HEK293 (cell line): ENCODE measurements at regions not wholly inside any gene's neighbourhood (a gene's known extent, or its start where the extent isn't known, plus 50 kb on each side); places are given as distances from the start of the nearest gene placed in this dataset.

Source experiments
- CTCF ChIA-PET: fragments of 350-600 bp; formaldehyde crosslinking; extraction: SDS; loops from one replicate; lab custom pipeline; 2021; ENCODE audit warnings: antibody characterized with exemption; lab: Yijun Ruan, JAX
- POLR2A ChIA-PET: fragments of 300-600 bp; formaldehyde crosslinking; extraction: SDS; loops from one replicate; lab custom pipeline; 2020; ENCODE audit warnings: antibody characterized with exemption, inconsistent platforms; lab: Yijun Ruan, JAX
- H3K27ac ChIP-seq: fragments of 200-500 bp; sonication (Bioruptor generic); 2 replicates; pipeline ENCODE4 v1.5.1; 2014; ENCODE audit warnings: low read depth, low read length, control low read depth, inconsistent platforms; ENCODE audit errors: extremely low read depth
- H3K36me3 ChIP-seq, 2 experiments: fragments of 200-500 bp in 1 of 2; sonication (Bioruptor generic) in 1 of 2; 1 replicate in 1 of 2; 2 replicates in 1 of 2; pipeline ENCODE4 v1.5.1; 2014 to 2017; ENCODE audit warnings: inconsistent platforms in 2 of 2, low read length in 2 of 2; ENCODE audit not compliant: control insufficient read depth in 2 of 2, insufficient read depth in 1 of 2
- H3K4me1 ChIP-seq: fragments of 200-500 bp; sonication (Bioruptor generic); 2 replicates; pipeline ENCODE4 v1.5.1; 2014; ENCODE audit warnings: mild to moderate bottlenecking, low read length, inconsistent platforms; ENCODE audit not compliant: control insufficient read depth, insufficient read depth
- H3K4me3 ChIP-seq: 2 replicates; pipeline ENCODE4 v1.5.1; 2011; ENCODE audit warnings: low read depth, mild to moderate bottlenecking, control low read depth, low read length, moderate library complexity
- H3K9me3 ChIP-seq: fragments of 200-500 bp; sonication (Bioruptor generic); 2 replicates; pipeline ENCODE4 v1.5.1; 2014; ENCODE audit warnings: low read depth, low read length, inconsistent platforms; ENCODE audit not compliant: control insufficient read depth, insufficient read depth
- FEZF1 ChIP-seq: fragments of 450-650 bp; formaldehyde crosslinking; IDR thresholded peaks from 2 replicates; pipeline ENCODE4 v1.5.1; 2016; ENCODE audit warnings: missing biosample characterization, missing genetic modification characterization
- KLF1 ChIP-seq: fragments of 450-650 bp; formaldehyde crosslinking; IDR thresholded peaks from 2 replicates; pipeline ENCODE4 v1.5.1; 2016; ENCODE audit warnings: missing biosample characterization, missing genetic modification characterization
- KLF9 ChIP-seq: fragments of 450-650 bp; formaldehyde crosslinking; IDR thresholded peaks from 2 replicates; pipeline ENCODE4 v1.5.1; 2016; ENCODE audit warnings: missing biosample characterization, missing genetic modification characterization, low read depth
- MEIS1 ChIP-seq: sonication (generic); formaldehyde crosslinking; IDR thresholded peaks from 2 replicates; pipeline ENCODE4 v1.8.1; 2022; ENCODE audit warnings: missing genetic modification reagents, mild to moderate bottlenecking, borderline replicate concordance
- WT1 ChIP-seq: fragments of 450-650 bp; formaldehyde crosslinking; IDR thresholded peaks from 2 replicates; pipeline ENCODE4 v1.5.1; 2016; ENCODE audit warnings: missing biosample characterization, missing genetic modification characterization
- ZBTB48 ChIP-seq: fragments of 450-650 bp; formaldehyde crosslinking; IDR thresholded peaks from 2 replicates; pipeline ENCODE4 v1.5.1; 2016; ENCODE audit warnings: missing biosample characterization, missing genetic modification characterization
- ZFP3 ChIP-seq: fragments of 450-650 bp; formaldehyde crosslinking; IDR thresholded peaks from 2 replicates; pipeline ENCODE4 v1.5.1; 2016; ENCODE audit warnings: low read depth, missing biosample characterization, missing genetic modification characterization
- ZFP41 ChIP-seq: fragments of 450-650 bp; formaldehyde crosslinking; IDR thresholded peaks from 2 replicates; pipeline ENCODE4 v1.5.1; 2016; ENCODE audit warnings: missing biosample characterization, missing genetic modification characterization, borderline replicate concordance
- ZIC2 ChIP-seq: fragments of 450-650 bp; formaldehyde crosslinking; IDR thresholded peaks from 2 replicates; pipeline ENCODE4 v1.5.1; 2016; ENCODE audit warnings: missing biosample characterization, missing genetic modification characterization
- ZNF10 ChIP-seq: fragments of 450-650 bp; formaldehyde crosslinking; IDR thresholded peaks from 2 replicates; pipeline ENCODE4 v1.5.1; 2017; ENCODE audit warnings: missing biosample characterization, missing genetic modification characterization
- ZNF121 ChIP-seq: fragments of 450-650 bp; formaldehyde crosslinking; IDR thresholded peaks from 2 replicates; pipeline ENCODE4 v1.5.1; 2016; ENCODE audit warnings: missing biosample characterization, missing genetic modification characterization
- ZNF132 ChIP-seq: fragments of 450-650 bp; formaldehyde crosslinking; IDR thresholded peaks from 2 replicates; pipeline ENCODE4 v1.5.1; 2017; ENCODE audit warnings: missing biosample characterization, missing genetic modification characterization, borderline replicate concordance
- ZNF155 ChIP-seq: fragments of 450-650 bp; formaldehyde crosslinking; IDR thresholded peaks from 2 replicates; pipeline ENCODE4 v1.5.1; 2016; ENCODE audit warnings: missing biosample characterization, missing genetic modification characterization
- ZNF175 ChIP-seq: fragments of 450-650 bp; formaldehyde crosslinking; IDR thresholded peaks from 2 replicates; pipeline ENCODE4 v1.5.1; 2016; ENCODE audit warnings: missing biosample characterization, missing genetic modification characterization
- ZNF239 ChIP-seq: fragments of 450-650 bp; formaldehyde crosslinking; IDR thresholded peaks from 2 replicates; pipeline ENCODE4 v1.5.1; 2016; ENCODE audit warnings: missing biosample characterization, missing genetic modification characterization
- ZNF311 ChIP-seq: fragments of 450-650 bp; formaldehyde crosslinking; IDR thresholded peaks from 2 replicates; pipeline ENCODE4 v1.5.1; 2017; ENCODE audit warnings: missing biosample characterization, missing genetic modification characterization, borderline replicate concordance
- ZNF350 ChIP-seq: fragments of 450-650 bp; formaldehyde crosslinking; IDR thresholded peaks from 2 replicates; pipeline ENCODE4 v1.5.0; 2017; ENCODE audit warnings: missing biosample characterization, mild to moderate bottlenecking, missing genetic modification characterization
- ZNF398 ChIP-seq: fragments of 450-650 bp; formaldehyde crosslinking; IDR thresholded peaks from 2 replicates; pipeline ENCODE4 v1.5.1; 2017; ENCODE audit warnings: missing biosample characterization, missing genetic modification characterization
- ZNF48 ChIP-seq: fragments of 450-650 bp; formaldehyde crosslinking; IDR thresholded peaks from 2 replicates; pipeline ENCODE4 v1.5.1; 2016; ENCODE audit warnings: missing biosample characterization, missing genetic modification characterization
- ZNF521 ChIP-seq: fragments of 450-650 bp; formaldehyde crosslinking; IDR thresholded peaks from 2 replicates; pipeline ENCODE4 v1.5.1; 2017; ENCODE audit warnings: missing biosample characterization, mild to moderate bottlenecking, missing genetic modification characterization
- ZNF621 ChIP-seq: fragments of 450-650 bp; formaldehyde crosslinking; IDR thresholded peaks from 2 replicates; pipeline ENCODE4 v1.5.1; 2017; ENCODE audit warnings: missing biosample characterization, missing genetic modification characterization
- ZNF658 ChIP-seq: fragments of 450-650 bp; formaldehyde crosslinking; IDR thresholded peaks from 2 replicates; pipeline ENCODE4; 2016; ENCODE audit warnings: missing biosample characterization, missing genetic modification characterization
- ZNF830 ChIP-seq: fragments of 450-650 bp; IDR thresholded peaks from 2 replicates; pipeline ENCODE4 v1.5.0; 2018; ENCODE audit warnings: missing biosample characterization, missing genetic modification characterization, low read depth, mild to moderate bottlenecking, moderate library complexity
- ZNF837 ChIP-seq: fragments of 450-650 bp; formaldehyde crosslinking; IDR thresholded peaks from 2 replicates; pipeline ENCODE4 v1.5.1; 2016; ENCODE audit warnings: missing biosample characterization, missing genetic modification characterization
- ZSCAN23 ChIP-seq: fragments of 450-650 bp; formaldehyde crosslinking; IDR thresholded peaks from 2 replicates; pipeline ENCODE4 v1.5.1; 2016; ENCODE audit warnings: missing biosample characterization, missing genetic modification characterization

GRCh38 chr1:116306102-116306501 is 66.9 kb upstream of the ATP1A1 start:
- Histone ChIP-seq H3K4me3 (no peak overlapping the region), H3K9me3 (no peaks in the 10 kb centered on the region), H3K27ac (no peak overlapping the region), H3K4me1 (no peaks in the 10 kb centered on the region), H3K36me3 (no peaks in the 10 kb centered on the region)
- TF ChIP-seq ZNF155 (tag by site-specific recombination) (no peak), ZFP41 (tag by site-specific recombination) (no peak), FEZF1 (tag by site-specific recombination) (no peak), ZNF132 (tag by site-specific recombination) (no peak), ZFP3 (no peak), ZNF48 (tag by site-specific recombination) (no peak), ZNF837 (tag by site-specific recombination) (no peak)
- ChIA-PET POLR2A (no interaction called here), CTCF (no interaction called here)

GRCh38 chr1:116306840-116307442 is 66.1 kb upstream of the ATP1A1 start:
- Histone ChIP-seq H3K4me3 (no peak overlapping the region), H3K9me3 (no peaks in the 10 kb centered on the region), H3K36me3 (no peaks in the 10 kb centered on the region), H3K27ac (no peak overlapping the region)
- POLR2A ChIA-PET, result no interaction called here
- CTCF ChIA-PET, result interaction anchor here (1.2 kb wide), 1 partner anchor 12 kb away, joined by 3 read pairs; no protein-coding TSS in a partner anchor
- no peak for TF ChIP-seq ZNF658 (tag by site-specific recombination)
- no peak for TF ChIP-seq KLF9 (tag by site-specific recombination)
- TF ChIP-seq ZNF155 (tag by site-specific recombination), result no peak
- TF ChIP-seq, all 188 proteins: peak for 0
- no peaks in the 10 kb centered on the region for H3K4me1 ChIP-seq

- CTCF ChIA-PET, result no interaction called here
- Histone ChIP-seq H3K27ac (no peak overlapping the region), H3K4me1 (no peaks in the 10 kb centered on the region), H3K4me3 (no peak overlapping the region), H3K9me3 (no peaks in the 10 kb centered on the region)
- TF ChIP-seq ZNF239 (no peak), ZSCAN23 (no peak), ZNF830 (tag by site-specific recombination) (no peak), ZNF121 (no peak), WT1 (no peak), ZNF398 (tag by site-specific recombination) (no peak), ZNF10 (tag by site-specific recombination) (no peak), MEIS1 (CRISPR knock-in tag) (no peak), ZIC2 (tag by site-specific recombination) (no peak), ZBTB48 (tag by site-specific recombination) (no peak), ZNF521 (tag by site-specific recombination) (no peak), ZNF621 (tag by site-specific recombination) (no peak), KLF1 (tag by site-specific recombination) (no peak), ZNF311 (tag by site-specific recombination) (no peak), FEZF1 (tag by site-specific recombination) (no peak), ZNF350 (tag by site-specific recombination) (no peak), ZNF175 (tag by site-specific recombination) (no peak)
- TF ChIP-seq, all 188 proteins: peak for 0
- no peaks in the 10 kb centered on the region for H3K36me3 ChIP-seq
- POLR2A ChIA-PET, result no interaction called here
These were observed 64.8 kb upstream of the ATP1A1 start for GRCh38 chr1:116308276-116308675.
